PFSK-1 (cell line): ENCODE measurements at regions not wholly inside any gene's neighbourhood (a gene's known extent, or its start where the extent isn't known, plus 50 kb on each side); places are given as distances from the start of the nearest gene placed in this dataset.

Experiments used
- FOXP2 ChIP-seq: optimal IDR thresholded peaks from 2 replicates; pipeline ENCODE3; 2011; ENCODE audit warnings: borderline replicate concordance, control low read depth, inconsistent platforms; ENCODE audit not compliant: insufficient read depth; ENCODE audit errors: extremely low read length, extremely low read depth
- POLR2AphosphoS5 ChIP-seq: IDR thresholded peaks from 2 replicates; pipeline ENCODE4 v1.6.1; 2012; ENCODE audit warnings: low read depth, mild to moderate bottlenecking, control low read depth, low read length, moderate library complexity
- SIN3A ChIP-seq: IDR thresholded peaks from 2 replicates; pipeline ENCODE4 v1.6.1; 2012; ENCODE audit warnings: mild to moderate bottlenecking, low read length, moderate library complexity, borderline replicate concordance; ENCODE audit not compliant: insufficient read depth
- TAF1 ChIP-seq: IDR thresholded peaks from 2 replicates; pipeline ENCODE4 v1.6.1; 2012; ENCODE audit warnings: low read length, control low read depth, borderline replicate concordance; ENCODE audit not compliant: insufficient read depth
- TF ChIP-seq, protein P1 (sequence below), 2 experiments: IDR thresholded peaks; 2 replicates each; pipeline versions ENCODE4 v1.6.1 to v1.8.0; 2011 to 2012; ENCODE audit warnings: low read depth in 2 of 2, low read length in 2 of 2, control low read depth in 1 of 2, inconsistent platforms in 1 of 2, mild to moderate bottlenecking in 1 of 2, moderate library complexity in 1 of 2; ENCODE audit not compliant: insufficient read depth in 1 of 2

DNA sequence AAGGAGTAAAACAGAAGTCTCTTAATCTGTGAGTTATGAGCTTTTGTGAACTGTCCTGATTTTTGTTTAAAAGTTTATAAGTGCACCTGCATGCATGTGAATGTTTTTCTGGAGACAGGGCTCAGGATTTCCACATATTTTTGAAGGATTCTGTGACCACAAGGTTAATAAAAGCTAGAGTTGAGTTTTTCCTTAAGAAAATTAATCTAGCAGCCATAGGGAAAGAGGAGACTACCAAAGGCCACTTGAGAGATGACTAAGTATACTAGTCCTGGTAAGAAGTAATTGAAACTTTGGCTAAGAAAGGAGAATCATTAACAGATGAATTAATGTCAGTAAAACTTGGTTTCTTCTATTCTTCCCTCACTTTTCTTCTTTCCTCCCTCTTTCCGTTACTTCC, 176.8 kb upstream of the EPHA3 start:
- no peak for TF ChIP-seq FOXP2

DNA sequence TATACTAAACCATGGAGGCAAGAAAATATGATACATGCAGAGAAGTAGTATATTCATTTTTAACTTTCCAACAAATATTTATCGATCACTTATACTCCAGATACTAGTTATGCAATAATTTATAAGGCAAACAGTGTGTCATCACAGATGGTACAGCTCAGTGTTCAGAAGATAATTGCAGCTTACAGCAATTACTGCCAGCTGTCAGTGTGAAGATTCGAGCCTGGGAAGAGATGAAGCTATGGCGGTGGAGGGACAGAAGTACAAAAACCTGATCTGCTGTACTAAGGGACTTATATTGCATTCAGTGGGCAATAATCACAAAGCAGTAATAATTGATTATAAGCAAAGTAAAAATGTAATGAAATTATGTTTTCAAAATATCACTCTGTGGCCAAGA, 170.6 kb upstream of the EPHA3 start:
- TF ChIP-seq POLR2AphosphoS5 (no peak), FOXP2 (no peak), SIN3A (no peak), TAF1 (no peak)
- TF ChIP-seq, protein P1, sequence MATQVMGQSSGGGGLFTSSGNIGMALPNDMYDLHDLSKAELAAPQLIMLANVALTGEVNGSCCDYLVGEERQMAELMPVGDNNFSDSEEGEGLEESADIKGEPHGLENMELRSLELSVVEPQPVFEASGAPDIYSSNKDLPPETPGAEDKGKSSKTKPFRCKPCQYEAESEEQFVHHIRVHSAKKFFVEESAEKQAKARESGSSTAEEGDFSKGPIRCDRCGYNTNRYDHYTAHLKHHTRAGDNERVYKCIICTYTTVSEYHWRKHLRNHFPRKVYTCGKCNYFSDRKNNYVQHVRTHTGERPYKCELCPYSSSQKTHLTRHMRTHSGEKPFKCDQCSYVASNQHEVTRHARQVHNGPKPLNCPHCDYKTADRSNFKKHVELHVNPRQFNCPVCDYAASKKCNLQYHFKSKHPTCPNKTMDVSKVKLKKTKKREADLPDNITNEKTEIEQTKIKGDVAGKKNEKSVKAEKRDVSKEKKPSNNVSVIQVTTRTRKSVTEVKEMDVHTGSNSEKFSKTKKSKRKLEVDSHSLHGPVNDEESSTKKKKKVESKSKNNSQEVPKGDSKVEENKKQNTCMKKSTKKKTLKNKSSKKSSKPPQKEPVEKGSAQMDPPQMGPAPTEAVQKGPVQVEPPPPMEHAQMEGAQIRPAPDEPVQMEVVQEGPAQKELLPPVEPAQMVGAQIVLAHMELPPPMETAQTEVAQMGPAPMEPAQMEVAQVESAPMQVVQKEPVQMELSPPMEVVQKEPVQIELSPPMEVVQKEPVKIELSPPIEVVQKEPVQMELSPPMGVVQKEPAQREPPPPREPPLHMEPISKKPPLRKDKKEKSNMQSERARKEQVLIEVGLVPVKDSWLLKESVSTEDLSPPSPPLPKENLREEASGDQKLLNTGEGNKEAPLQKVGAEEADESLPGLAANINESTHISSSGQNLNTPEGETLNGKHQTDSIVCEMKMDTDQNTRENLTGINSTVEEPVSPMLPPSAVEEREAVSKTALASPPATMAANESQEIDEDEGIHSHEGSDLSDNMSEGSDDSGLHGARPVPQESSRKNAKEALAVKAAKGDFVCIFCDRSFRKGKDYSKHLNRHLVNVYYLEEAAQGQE (IDR thresholded peaks at IDR 0.05; ENCODE audit: insufficient read depth in 1 of 2, low read depth in 2 of 2, low read length in 2 of 2), result no peak

DNA sequence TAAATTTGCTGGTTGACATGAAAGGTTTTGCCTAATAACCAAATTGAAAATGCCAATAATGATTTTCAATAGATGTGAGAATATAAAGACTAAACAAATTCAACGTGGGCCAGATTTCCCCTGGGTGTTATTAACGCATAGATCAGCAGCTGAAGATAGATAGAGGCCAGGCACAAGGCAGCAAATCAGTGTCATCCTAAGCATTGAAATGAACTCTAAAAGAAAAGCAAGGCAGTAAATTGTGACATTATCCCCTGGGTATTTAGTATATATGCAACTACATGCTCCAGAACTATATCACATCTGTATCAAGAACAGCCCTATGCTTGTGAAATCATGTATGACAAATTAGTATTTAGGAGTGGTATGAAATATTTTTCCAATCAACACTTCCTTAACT, 167.1 kb upstream of the EPHA3 start:
- TF ChIP-seq POLR2AphosphoS5 (no peak), FOXP2 (no peak), TAF1 (no peak), SIN3A (no peak)
- TF ChIP-seq, protein P1 (IDR thresholded peaks at IDR 0.05; ENCODE audit: insufficient read depth in 1 of 2, low read depth in 2 of 2, low read length in 2 of 2), result no peak

GRCh38 chr3:88947013-88947412, 160.4 kb upstream of the EPHA3 start:
- TF ChIP-seq TAF1 (no peak), SIN3A (no peak), FOXP2 (no peak), POLR2AphosphoS5 (no peak)
- TF ChIP-seq, protein P1 (IDR thresholded peaks at IDR 0.05; ENCODE audit: insufficient read depth in 1 of 2, low read depth in 2 of 2, low read length in 2 of 2), result no peak

GRCh38 chr3:88954853-88955252, 152.6 kb upstream of the EPHA3 start:
- TF ChIP-seq FOXP2 (no peak), SIN3A (no peak), TAF1 (no peak), POLR2AphosphoS5 (no peak)
- TF ChIP-seq, protein P1 (IDR thresholded peaks at IDR 0.05; ENCODE audit: insufficient read depth in 1 of 2, low read depth in 2 of 2, low read length in 2 of 2), result no peak

- TF ChIP-seq SIN3A, result no peak
- TF ChIP-seq FOXP2, result peak; percentile 54
Observed at GRCh38 chr3:88955274-88955673, 152.1 kb upstream of the EPHA3 start.
